Effector memory CD4-positive, alpha-beta T cell (primary cell): ENCODE measurements at regions not wholly inside any gene's neighbourhood (a gene's known extent, or its start where the extent isn't known, plus 50 kb on each side); places are given as distances from the start of the nearest gene placed in this dataset.

Source experiments
- DNase-seq, 3 donors: peaks; one replicate each; pipeline ENCODE4 v3.0.0-alpha.2; 2020
- H3K27ac ChIP-seq: 2 replicates; pipeline ENCODE4 v1.7.0; 2013; ENCODE audit warnings: mild to moderate bottlenecking, low read length, moderate library complexity; ENCODE audit not compliant: insufficient read depth, poor library complexity, severe bottlenecking
- H3K27me3 ChIP-seq: replicated peaks from 2 replicates; pipeline ENCODE4 v1.7.0; 2013; ENCODE audit warnings: mild to moderate bottlenecking, low read length; ENCODE audit not compliant: insufficient read depth, control insufficient read depth, poor library complexity, severe bottlenecking
- H3K36me3 ChIP-seq: 2 replicates; pipeline ENCODE4 v1.7.0; 2013; ENCODE audit warnings: mild to moderate bottlenecking, low read length, moderate library complexity; ENCODE audit not compliant: control insufficient read depth, insufficient read depth
- H3K4me1 ChIP-seq: 2 replicates; pipeline ENCODE4 v1.7.0; 2013; ENCODE audit warnings: low read length, mild to moderate bottlenecking; ENCODE audit not compliant: control insufficient read depth, insufficient read depth, poor library complexity, severe bottlenecking
- H3K4me3 ChIP-seq: 2 replicates; pipeline ENCODE4 v1.7.0; 2013; ENCODE audit warnings: low read length, low read depth, mild to moderate bottlenecking; ENCODE audit not compliant: insufficient read depth, poor library complexity, severe bottlenecking
- H3K9me3 ChIP-seq: 2 replicates; pipeline ENCODE4 v1.7.0; 2013; ENCODE audit warnings: mild to moderate bottlenecking, low read length, moderate library complexity; ENCODE audit not compliant: control insufficient read depth

DNA sequence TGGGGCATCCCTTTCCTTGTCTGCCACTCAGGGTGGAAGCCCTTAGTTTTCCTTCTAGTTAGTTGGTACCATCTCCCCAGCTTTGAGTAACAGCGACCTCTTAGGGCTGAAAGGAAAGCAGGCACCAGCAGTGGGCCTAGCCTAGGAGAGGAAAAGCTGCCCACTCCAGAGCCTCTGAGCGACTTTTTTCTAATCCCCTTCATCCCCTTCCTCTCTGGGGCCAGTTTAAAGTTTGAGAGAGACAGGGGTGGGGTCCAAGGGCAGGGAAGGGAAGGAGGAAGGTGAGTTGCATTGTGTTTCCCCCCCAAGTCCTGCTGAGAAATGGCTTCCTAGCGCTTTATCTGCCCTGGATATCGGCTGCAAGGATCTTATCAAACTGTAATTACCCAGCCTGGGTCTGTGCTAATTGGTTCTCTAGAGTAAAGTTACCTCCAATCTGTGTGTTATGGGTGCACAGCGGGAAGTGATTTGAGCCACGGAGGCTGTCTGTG is 573.9 kb upstream of the CADM1 start:
- H3K27ac ChIP-seq, result no peak overlapping the region
- no peaks in the 10 kb centered on the region for H3K27me3 ChIP-seq
- H3K4me3 ChIP-seq, result no peak overlapping the region
- H3K4me1 ChIP-seq, result no peaks in the 10 kb centered on the region
- H3K9me3 ChIP-seq, result no peaks in the 10 kb centered on the region
- H3K36me3 ChIP-seq, result no peaks in the 10 kb centered on the region
- DNase-seq, result no peak

GRCh38 chr11:116077092-116077491 is 572.9 kb upstream of the CADM1 start:
- DNase-seq, result no peak
- H3K27me3 ChIP-seq, result no peaks in the 10 kb centered on the region
- no peaks in the 10 kb centered on the region for H3K4me1 ChIP-seq
- no peak overlapping the region for H3K27ac ChIP-seq
- no peaks in the 10 kb centered on the region for H3K9me3 ChIP-seq
- H3K4me3 ChIP-seq, result no peak overlapping the region
- H3K36me3 ChIP-seq, result no peaks in the 10 kb centered on the region

GRCh38 chr11:116073854-116074837 is 569.9 kb upstream of the CADM1 start:
- Histone ChIP-seq H3K9me3 (no peaks in the 10 kb centered on the region), H3K4me1 (no peaks in the 10 kb centered on the region), H3K27me3 (no peaks in the 10 kb centered on the region), H3K36me3 (no peaks in the 10 kb centered on the region), H3K27ac (no peak overlapping the region), H3K4me3 (no peak overlapping the region)
- no peak for DNase-seq

DNA sequence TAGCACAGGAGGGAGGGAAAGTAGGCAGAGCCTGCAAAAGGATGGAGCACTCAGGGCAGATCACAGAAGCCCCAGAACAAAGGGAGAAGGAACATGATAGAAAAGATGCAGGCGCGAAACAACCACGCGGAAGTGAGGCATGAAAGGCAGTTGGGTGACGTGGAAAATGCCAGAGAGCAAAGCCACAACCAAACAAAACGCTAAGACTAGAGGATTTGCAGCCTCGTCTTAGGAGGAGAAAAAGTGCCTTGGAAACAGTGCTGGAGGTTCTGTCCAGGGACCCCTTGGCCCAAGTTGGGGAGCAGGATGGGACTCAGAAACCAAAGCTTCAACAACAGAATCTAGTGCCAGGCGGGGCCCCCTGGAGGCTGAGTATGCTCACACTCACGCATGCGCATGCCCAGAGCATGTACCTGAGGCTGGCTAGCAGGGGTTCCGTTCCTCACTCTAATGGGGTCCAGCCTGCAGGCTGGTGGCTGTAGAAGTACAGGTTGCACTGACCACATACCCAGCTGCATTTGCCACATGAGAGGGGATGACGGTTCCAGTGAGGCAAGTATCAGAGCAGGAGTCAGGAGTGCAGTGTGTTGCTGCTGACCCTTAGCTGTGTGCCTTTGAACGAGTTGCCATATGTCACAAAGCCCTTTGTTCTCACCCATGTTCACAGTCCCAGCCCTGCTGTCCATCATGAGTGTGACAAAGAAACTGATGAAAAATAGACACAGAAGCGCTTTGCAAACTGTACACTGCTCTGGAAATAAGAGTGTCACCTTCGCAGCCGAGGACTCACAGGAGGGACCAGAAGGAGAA is 568.6 kb upstream of the CADM1 start:
- H3K4me1 ChIP-seq, result no peaks in the 10 kb centered on the region

DNA sequence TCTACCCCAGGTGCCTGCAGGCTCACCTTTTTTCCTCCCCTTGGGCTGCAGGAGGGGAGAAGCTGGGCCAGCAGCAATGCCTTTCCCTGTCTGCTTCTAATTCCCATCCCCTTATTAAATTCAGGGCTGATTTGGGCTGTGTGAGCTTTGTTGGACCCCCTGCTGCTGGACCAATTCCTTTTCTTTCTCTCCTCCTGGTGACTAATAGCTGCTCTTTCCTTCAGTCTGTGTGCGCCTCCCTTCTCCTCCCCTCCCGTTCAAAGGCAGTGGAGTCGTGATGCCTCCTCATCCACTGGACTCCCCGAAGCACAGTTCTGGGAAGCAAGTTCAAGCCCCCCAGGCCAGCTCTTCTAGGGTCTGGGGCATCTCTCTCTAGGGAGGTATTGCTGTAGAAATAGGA is 567.9 kb upstream of the CADM1 start:
- DNase-seq, result no peak
- no peak overlapping the region for H3K27ac ChIP-seq
- H3K4me1 ChIP-seq, result no peaks in the 10 kb centered on the region
- no peaks in the 10 kb centered on the region for H3K9me3 ChIP-seq
- no peak overlapping the region for H3K4me3 ChIP-seq
- no peaks in the 10 kb centered on the region for H3K36me3 ChIP-seq
- H3K27me3 ChIP-seq, result no peaks in the 10 kb centered on the region

More for the DNA sequence above, 568.6 kb upstream of the CADM1 start:
- H3K9me3 ChIP-seq, result no peaks in the 10 kb centered on the region
- no peaks in the 10 kb centered on the region for H3K36me3 ChIP-seq
- no peak overlapping the region for H3K27ac ChIP-seq
- no peak for DNase-seq
- no peaks in the 10 kb centered on the region for H3K27me3 ChIP-seq
- H3K4me3 ChIP-seq, result no peak overlapping the region

DNA sequence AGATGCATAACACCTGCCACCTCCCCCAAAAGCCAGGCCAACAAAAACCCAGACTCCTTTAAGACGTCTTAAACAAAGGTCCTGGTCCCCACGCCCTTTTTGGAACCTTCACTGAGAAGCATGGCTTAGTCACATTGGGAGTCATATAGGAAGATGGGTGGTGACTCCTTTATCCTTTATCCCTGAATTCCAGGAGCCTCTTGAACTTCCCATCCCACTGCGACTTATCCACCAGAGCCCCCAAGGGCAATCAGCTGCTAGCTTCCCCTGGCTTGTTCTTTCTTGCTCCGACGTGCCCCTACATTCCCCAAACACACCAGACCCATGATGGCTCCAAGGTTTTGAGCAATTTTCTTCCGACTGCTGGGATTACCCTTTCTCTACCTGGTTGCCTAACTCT is 567.0 kb upstream of the CADM1 start:
- no peak for DNase-seq
- no peaks in the 10 kb centered on the region for H3K36me3 ChIP-seq

GRCh38 chr11:116070520-116070919 is 566.3 kb upstream of the CADM1 start:
- H3K9me3 ChIP-seq, result no peaks in the 10 kb centered on the region
- H3K36me3 ChIP-seq, result no peaks in the 10 kb centered on the region
- H3K27ac ChIP-seq, result no peak overlapping the region
- H3K4me3 ChIP-seq, result no peak overlapping the region
- H3K4me1 ChIP-seq, result no peaks in the 10 kb centered on the region
- DNase-seq, result no peak
- H3K27me3 ChIP-seq, result no peaks in the 10 kb centered on the region

More for the DNA sequence above, 567.0 kb upstream of the CADM1 start:
- H3K27me3 ChIP-seq, result no peaks in the 10 kb centered on the region
- H3K4me1 ChIP-seq, result no peaks in the 10 kb centered on the region
- no peaks in the 10 kb centered on the region for H3K9me3 ChIP-seq
- H3K27ac ChIP-seq, result no peak overlapping the region
- no peak overlapping the region for H3K4me3 ChIP-seq

GRCh38 chr11:116066777-116067176 is 562.6 kb upstream of the CADM1 start:
- DNase-seq, result no peak
- H3K9me3 ChIP-seq, result no peaks in the 10 kb centered on the region
- H3K27ac ChIP-seq, result no peak overlapping the region
- H3K27me3 ChIP-seq, result no peaks in the 10 kb centered on the region
- no peaks in the 10 kb centered on the region for H3K4me1 ChIP-seq
- no peak overlapping the region for H3K4me3 ChIP-seq
- no peaks in the 10 kb centered on the region for H3K36me3 ChIP-seq

DNA sequence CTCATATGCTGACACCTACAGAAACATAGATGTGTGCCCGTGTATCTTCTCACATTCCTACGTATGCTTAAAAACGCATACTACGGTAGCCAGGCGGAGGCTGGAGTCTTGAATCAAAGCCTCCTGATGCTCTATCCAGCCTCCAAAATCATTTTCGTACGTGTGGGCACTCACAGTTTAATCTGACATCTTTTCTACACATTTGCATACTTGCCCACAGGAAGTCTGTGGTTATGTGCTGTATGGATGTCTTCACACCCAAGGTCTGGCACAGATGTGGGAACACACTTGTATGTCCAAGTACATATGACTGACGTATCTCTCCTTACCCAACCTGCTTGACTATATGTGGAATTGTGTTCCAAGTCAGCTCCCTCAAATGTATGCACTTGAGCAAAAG is 561.8 kb upstream of the CADM1 start:
- H3K4me3 ChIP-seq, result no peak overlapping the region
- H3K4me1 ChIP-seq, result no peaks in the 10 kb centered on the region
- no peak overlapping the region for H3K27ac ChIP-seq
- no peaks in the 10 kb centered on the region for H3K27me3 ChIP-seq
- H3K9me3 ChIP-seq, result no peaks in the 10 kb centered on the region
- no peak for DNase-seq
- H3K36me3 ChIP-seq, result no peaks in the 10 kb centered on the region
